ENCODE measurements at regions not wholly inside any gene's neighbourhood (a gene's known extent, or its start where the extent isn't known, plus 50 kb on each side); places are given as distances from the start of the nearest gene placed in this dataset.
"Not testable (repeated sequence)": the region's sequence is repeated elsewhere in the genome, so short reads cannot be mapped to it uniquely, and the experiment has no call there.

- DNase-seq, result no peak
These were observed 286.2 kb downstream of the TMX3 start for GRCh38 chr18:68428661-68429060.

- no peak for DNase-seq
These were observed 286.9 kb downstream of the TMX3 start for GRCh38 chr18:68427951-68428401.

GRCh38 chr18:68426731-68427315 lies 288.1 kb downstream of the TMX3 start:
- no peak for DNase-seq

GRCh38 chr18:68418881-68419280 lies 296.0 kb downstream of the TMX3 start:
- no peak for DNase-seq

- DNase-seq, result no peak
These were observed 296.6 kb downstream of the TMX3 start for GRCh38 chr18:68418226-68418868.

GRCh38 chr18:68417826-68418225 lies 297.1 kb downstream of the TMX3 start:
- no peak for DNase-seq

GRCh38 chr18:68417166-68417799 lies 297.6 kb downstream of the TMX3 start:
- no peak for DNase-seq

- DNase-seq, result no peak
These were observed 300.5 kb downstream of the TMX3 start for GRCh38 chr18:68414407-68414806.

- no peak for DNase-seq
These were observed 305.3 kb downstream of the TMX3 start for GRCh38 chr18:68409576-68409975.

GRCh38 chr18:68406761-68407160 lies 308.1 kb downstream of the TMX3 start:
- DNase-seq, result no peak

GRCh38 chr18:68402784-68403183 lies 312.1 kb downstream of the TMX3 start:
- no peak for DNase-seq

GRCh38 chr18:68400889-68401288 lies 314.0 kb downstream of the TMX3 start:
- no peak for DNase-seq

GRCh38 chr18:68399721-68400120 lies 315.2 kb downstream of the TMX3 start:
- no peak for DNase-seq

- DNase-seq, result no peak
These were observed 317.5 kb downstream of the TMX3 start for GRCh38 chr18:68397241-68398035.

- DNase-seq, result no peak
These were observed 320.2 kb downstream of the TMX3 start for GRCh38 chr18:68394705-68395104.

- no peak for DNase-seq
These were observed 323.1 kb downstream of the TMX3 start for GRCh38 chr18:68391801-68392200.

- DNase-seq, result no peak
These were observed 327.7 kb downstream of the TMX3 start for GRCh38 chr18:68387246-68387645.

- not testable (repeated sequence) for DNase-seq
These were observed 330.9 kb downstream of the TMX3 start for GRCh38 chr18:68383979-68384378.

- no peak for DNase-seq
These were observed 338.0 kb downstream of the TMX3 start for GRCh38 chr18:68376926-68377325.

- no peak for DNase-seq
These were observed 352.0 kb downstream of the TMX3 start for GRCh38 chr18:68362907-68363306.

GRCh38 chr18:68355637-68356036 lies 359.3 kb downstream of the TMX3 start:
- no peak for DNase-seq

- DNase-seq, result no peak
These were observed 360.7 kb downstream of the TMX3 start for GRCh38 chr18:68354176-68354575.

- no peak for DNase-seq
These were observed 372.8 kb downstream of the TMX3 start for GRCh38 chr18:68342039-68342659.
